ENCODE measurements at regions not wholly inside any gene's neighbourhood (a gene's known extent, or its start where the extent isn't known, plus 50 kb on each side); places are given as distances from the start of the nearest gene placed in this dataset.
"Not testable (repeated sequence)": the region's sequence is repeated elsewhere in the genome, so short reads cannot be mapped to it uniquely, and the experiment has no call there.

DNA sequence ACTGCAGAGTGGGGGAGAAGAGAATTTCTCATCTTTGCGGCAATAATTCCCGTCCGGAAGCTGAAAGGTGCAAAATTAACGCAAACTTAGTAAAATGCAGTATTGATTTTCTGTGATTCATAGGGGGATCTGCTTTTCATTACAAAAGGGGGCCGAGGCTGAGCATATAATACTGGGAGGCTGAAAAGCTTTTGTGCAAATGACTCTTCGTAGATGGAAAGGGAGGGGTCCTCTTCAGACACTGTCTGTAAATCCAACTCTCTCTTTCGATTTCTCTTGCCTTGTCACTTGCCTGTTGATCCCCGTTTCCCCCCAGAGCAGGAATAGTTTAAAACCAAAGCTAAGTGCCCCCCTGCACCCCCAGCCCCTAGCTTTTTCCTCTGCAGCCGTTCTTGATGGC is 258.2 kb downstream of the VRK1 start:
- H3K27ac Mint-ChIP-seq = no peak overlapping the region
- no peak overlapping the region for H3K4me3 Mint-ChIP-seq
- H3K4me1 Mint-ChIP-seq (ENCODE audit: low read depth) = no peaks in the 10 kb centered on the region
- no peaks in the 10 kb centered on the region for H3K9me3 Mint-ChIP-seq
- intact Hi-C loops (cut with micrococcal nuclease) = no loop called here
- no peak for DNase-seq (ENCODE audit: low spot score)
- peaks cover 5% of the 10 kb centered on the region for H3K27me3 Mint-ChIP-seq (ENCODE audit: insufficient read depth)
- no peaks in the 10 kb centered on the region for H3K36me3 Mint-ChIP-seq (ENCODE audit: low read depth)

DNA sequence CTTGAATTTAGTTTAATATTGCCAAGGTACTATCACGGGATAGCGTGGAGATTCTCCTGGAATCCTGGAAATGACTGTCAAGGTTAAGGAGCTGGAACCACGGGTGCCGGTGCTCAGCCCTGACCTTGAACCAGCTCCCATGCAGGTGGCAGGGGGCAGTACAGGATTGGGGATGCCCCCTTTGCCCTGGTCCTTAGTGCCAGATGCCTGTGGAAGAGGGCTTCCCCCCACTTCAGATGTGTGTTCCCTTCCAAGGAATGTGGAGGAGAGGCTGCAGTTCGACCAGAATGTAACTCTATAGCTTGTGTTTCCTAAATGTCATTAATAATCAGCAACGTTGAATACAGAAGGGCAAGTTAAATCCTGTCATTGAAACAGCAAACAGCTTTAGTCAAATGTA is 258.9 kb downstream of the VRK1 start:
- peaks cover 5% of the 10 kb centered on the region for H3K27me3 Mint-ChIP-seq (ENCODE audit: insufficient read depth)
- DNase-seq (ENCODE audit: low spot score) = no peak
- intact Hi-C loops (cut with micrococcal nuclease) = no loop called here

DNA sequence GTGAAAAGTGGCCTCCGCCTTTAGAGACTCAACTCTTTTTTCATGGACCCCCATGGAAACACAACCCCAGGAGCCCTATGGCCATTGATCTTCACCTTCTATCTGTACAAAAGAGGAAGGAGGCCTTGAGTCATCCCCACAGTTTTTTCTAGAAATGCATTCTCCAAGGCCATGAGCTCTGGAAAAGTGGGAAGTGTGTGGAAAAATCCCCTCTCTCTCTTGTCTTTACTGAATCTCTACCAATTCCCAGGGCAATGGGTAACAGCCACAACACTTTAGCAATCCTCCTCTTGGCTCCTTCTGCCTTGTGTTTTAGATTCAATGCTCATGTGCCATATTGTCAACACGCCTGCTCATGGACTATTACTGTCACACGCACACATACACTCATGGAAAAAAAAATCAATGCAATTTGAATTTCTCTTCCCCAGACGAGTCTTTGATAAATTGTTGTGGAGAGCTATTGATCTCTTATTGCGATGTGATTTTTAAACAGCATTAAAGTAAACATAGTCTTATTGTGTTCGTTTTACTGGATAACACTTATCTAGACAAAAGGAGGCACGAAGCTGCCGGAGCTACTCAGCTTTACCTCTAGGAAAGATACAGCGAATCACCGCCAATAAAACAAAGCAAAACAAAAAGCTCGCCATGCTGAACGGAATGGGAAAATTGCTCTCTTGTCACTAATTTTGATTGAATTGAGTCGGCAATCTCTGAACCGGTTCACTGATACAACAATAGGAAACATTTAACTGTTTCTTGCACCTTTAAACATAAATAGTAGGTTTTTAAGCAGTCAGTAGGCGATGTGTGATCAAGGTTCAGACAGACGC is 260.3 kb downstream of the VRK1 start:
- no peak overlapping the region for H3K4me3 Mint-ChIP-seq
- intact Hi-C loops (cut with micrococcal nuclease) = no loop called here
- no peak overlapping the region for H3K27ac Mint-ChIP-seq
- peaks cover 5% of the 10 kb centered on the region for H3K27me3 Mint-ChIP-seq (ENCODE audit: insufficient read depth)
- no peak for DNase-seq (ENCODE audit: low spot score)
- H3K4me1 Mint-ChIP-seq (ENCODE audit: low read depth) = no peaks in the 10 kb centered on the region
- no peaks in the 10 kb centered on the region for H3K36me3 Mint-ChIP-seq (ENCODE audit: low read depth)
- no peaks in the 10 kb centered on the region for H3K9me3 Mint-ChIP-seq

More for the DNA sequence above, 258.9 kb downstream of the VRK1 start:
- Mint-ChIP-seq H3K27ac (no peak overlapping the region), H3K9me3 (no peaks in the 10 kb centered on the region), H3K4me1 (ENCODE audit: low read depth) (no peaks in the 10 kb centered on the region), H3K4me3 (no peak overlapping the region), H3K36me3 (ENCODE audit: low read depth) (no peaks in the 10 kb centered on the region)

DNA sequence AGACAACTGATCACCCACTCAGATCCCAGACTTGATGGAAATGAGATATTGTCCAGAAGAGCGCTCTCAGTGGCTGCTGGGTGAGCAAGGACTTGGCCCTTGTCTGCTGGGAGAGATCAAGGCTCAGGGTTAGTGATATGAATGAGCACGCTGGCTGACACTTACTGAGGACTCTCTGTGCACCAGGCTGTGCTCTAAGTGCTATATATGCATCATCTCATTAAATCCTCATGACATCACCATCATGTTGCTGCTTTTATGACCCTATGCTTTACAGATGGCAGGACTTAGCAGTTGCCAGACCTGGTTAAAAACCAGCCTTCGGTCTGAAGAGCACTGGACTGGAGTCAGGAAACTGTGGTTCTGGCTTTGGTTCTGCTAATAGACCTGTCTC is 260.9 kb downstream of the VRK1 start:
- Mint-ChIP-seq H3K36me3 (ENCODE audit: low read depth) (no peaks in the 10 kb centered on the region), H3K4me3 (no peak overlapping the region), H3K27me3 (ENCODE audit: insufficient read depth) (peaks cover 5% of the 10 kb centered on the region), H3K9me3 (no peaks in the 10 kb centered on the region), H3K27ac (no peak overlapping the region), H3K4me1 (ENCODE audit: low read depth) (no peaks in the 10 kb centered on the region)
- intact Hi-C loops (cut with micrococcal nuclease) = no loop called here
- no peak for DNase-seq (ENCODE audit: low spot score)

DNA sequence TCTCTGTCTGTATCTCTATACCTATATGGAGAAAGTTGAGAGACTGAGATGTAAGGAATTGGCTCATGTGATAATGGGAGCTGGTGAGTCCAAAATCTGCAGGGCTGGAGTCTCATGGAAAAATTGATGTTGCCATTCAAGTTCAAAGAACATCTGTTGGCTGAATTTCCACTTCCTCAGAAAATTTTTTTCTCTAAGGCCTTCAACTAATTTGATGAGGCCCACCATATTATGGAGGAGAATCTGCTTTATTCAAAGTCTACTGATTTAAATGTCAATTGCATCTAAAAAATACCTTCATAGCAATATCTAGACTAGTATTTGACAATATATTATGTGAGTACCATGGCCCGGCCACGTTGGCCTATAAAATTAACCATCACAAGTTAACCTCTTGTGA is 261.4 kb downstream of the VRK1 start:
- DNase-seq (ENCODE audit: low spot score) = no peak
- intact Hi-C loops (cut with micrococcal nuclease) = no loop called here
- peaks cover 5% of the 10 kb centered on the region for H3K27me3 Mint-ChIP-seq (ENCODE audit: insufficient read depth)
- no peaks in the 10 kb centered on the region for H3K9me3 Mint-ChIP-seq
- no peaks in the 10 kb centered on the region for H3K4me1 Mint-ChIP-seq (ENCODE audit: low read depth)
- no peak overlapping the region for H3K4me3 Mint-ChIP-seq
- H3K36me3 Mint-ChIP-seq (ENCODE audit: low read depth) = no peaks in the 10 kb centered on the region
- no peak overlapping the region for H3K27ac Mint-ChIP-seq

DNA sequence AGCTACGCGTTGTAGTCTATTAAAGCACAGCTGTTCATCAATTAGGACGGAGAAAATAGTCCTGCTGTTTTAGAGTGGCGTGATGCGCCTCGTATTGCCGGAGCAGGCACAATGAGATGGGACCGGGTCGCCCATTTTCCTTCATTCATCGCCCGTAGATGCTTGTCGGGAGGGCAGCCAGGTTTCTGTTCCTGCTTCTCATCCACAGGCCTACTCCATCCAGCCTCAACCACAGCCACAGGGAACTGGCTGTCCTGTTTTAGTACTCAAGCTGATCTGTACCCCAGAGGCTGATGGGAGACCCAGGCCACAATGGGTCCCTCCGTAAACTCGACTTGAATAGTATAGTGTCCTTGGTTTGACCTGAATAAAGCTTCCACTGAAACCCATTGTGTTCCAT is 264.0 kb downstream of the VRK1 start:
- no peaks in the 10 kb centered on the region for H3K9me3 Mint-ChIP-seq
- H3K27ac Mint-ChIP-seq = no peak overlapping the region
- no peaks in the 10 kb centered on the region for H3K36me3 Mint-ChIP-seq (ENCODE audit: low read depth)
- DNase-seq (ENCODE audit: low spot score) = no peak
- intact Hi-C loops (cut with micrococcal nuclease) = no loop called here
- no peak overlapping the region for H3K4me3 Mint-ChIP-seq
- peaks cover 2% of the 10 kb centered on the region for H3K27me3 Mint-ChIP-seq (ENCODE audit: insufficient read depth)
- no peaks in the 10 kb centered on the region for H3K4me1 Mint-ChIP-seq (ENCODE audit: low read depth)

DNA sequence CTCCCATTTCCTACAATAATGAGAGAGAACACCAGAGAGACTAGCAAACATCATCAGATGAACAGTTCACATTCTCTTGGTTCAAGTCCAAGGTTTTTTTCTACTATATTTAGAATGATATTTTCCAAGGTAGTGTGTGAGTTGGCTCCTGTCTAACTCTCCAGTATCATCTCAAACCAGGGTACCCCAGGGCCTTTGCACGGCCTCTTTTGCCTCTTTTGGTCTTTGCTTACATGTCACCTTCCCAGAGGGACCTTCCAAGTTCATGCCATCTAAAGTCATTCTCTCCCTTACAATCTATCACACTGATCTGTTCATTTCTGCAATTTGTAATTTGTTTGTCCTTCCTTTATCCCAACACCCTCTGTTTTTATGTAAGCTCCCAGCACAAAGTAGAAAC is 264.5 kb downstream of the VRK1 start:
- no peaks in the 10 kb centered on the region for H3K9me3 Mint-ChIP-seq
- H3K36me3 Mint-ChIP-seq (ENCODE audit: low read depth) = no peaks in the 10 kb centered on the region
- H3K4me1 Mint-ChIP-seq (ENCODE audit: low read depth) = no peaks in the 10 kb centered on the region
- no peak overlapping the region for H3K4me3 Mint-ChIP-seq
- intact Hi-C loops (cut with micrococcal nuclease) = no loop called here
- H3K27ac Mint-ChIP-seq = no peak overlapping the region
- no peak for DNase-seq (ENCODE audit: low spot score)
- H3K27me3 Mint-ChIP-seq (ENCODE audit: insufficient read depth) = peaks cover 2% of the 10 kb centered on the region

DNA sequence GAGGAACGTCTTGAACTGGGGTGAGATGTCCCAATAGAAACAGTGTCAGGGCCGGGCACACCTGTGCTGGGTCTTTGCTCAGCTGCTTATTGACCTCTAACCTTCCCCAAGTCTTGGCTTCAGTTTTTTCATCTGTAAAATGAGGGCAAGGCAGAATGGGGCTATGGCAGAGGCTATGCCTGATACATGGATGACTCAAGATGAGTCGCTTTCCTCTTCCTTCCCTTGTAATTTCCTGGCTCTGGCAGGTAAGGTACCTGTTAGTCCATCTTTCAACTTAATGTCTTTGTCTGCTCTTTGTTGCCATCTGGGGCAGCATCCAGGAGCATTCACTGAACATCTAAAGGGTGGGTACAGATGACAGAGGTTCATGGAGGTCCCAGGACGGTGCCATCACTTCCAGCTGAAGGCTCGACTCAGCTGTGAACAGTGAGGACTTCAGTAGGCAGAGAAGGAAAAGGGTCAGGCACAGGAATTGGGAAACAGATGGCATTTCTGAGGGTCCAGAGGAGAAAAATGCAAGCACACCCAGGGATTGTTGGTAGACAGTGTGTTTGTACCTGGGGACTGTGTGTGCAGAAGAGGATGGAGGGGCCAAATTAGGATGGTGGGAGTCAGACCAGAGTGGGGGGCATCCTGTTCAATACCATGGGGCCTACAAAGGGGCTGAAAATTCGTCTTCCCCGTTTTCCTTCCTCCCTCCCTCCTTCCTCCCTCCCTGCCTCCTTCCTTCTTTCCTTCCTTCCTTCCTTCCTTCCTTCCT is 268.3 kb downstream of the VRK1 start:
- no peak for DNase-seq (ENCODE audit: low spot score)
- Mint-ChIP-seq H3K27me3 (ENCODE audit: insufficient read depth) (no peaks in the 10 kb centered on the region), H3K4me1 (ENCODE audit: low read depth) (no peaks in the 10 kb centered on the region), H3K9me3 (no peaks in the 10 kb centered on the region), H3K27ac (no peak overlapping the region), H3K4me3 (no peak overlapping the region), H3K36me3 (ENCODE audit: low read depth) (no peaks in the 10 kb centered on the region)
- intact Hi-C loops (cut with micrococcal nuclease) = no loop called here

DNA sequence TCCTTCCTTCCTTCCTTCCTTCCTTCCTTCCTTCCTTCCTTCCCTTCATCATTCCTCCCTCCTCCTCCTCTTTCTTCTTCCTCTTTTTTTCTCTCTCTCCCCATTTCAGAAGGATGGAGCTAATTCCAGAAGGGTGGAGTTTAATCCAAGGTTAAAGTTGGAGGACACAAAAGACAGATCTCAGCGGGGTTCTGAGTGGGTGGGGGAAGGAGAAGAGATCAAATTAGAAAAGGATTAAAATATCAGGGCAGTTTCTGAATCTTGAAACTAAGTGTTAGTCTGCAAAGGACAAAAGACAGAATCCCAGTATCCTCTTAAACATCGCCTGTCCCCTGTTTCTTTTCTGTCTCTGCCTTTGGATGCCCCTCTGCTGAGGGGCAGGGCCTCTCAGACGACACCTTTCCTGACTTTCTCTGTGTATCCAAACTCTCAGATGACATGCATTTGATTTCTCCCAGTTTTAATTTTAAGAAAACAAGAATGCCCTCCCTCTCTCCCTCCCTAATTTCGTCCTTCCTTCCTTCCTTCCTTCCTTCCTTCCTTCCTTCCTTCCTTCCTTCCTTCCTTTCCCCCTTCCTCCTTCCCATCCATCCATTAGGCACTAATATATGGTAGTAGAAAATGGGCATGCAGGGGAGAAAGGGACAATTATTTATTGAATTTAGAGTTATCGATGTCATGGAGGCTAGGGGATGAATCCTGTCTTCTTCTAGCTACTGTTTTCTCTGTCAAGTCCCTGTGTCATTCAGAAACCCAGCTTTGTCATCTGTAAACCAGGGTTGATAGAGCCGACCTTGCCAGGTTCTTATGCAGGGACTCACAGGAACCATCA is 269.1 kb downstream of the VRK1 start:
- Mint-ChIP-seq H3K36me3 (ENCODE audit: low read depth) (no peaks in the 10 kb centered on the region), H3K4me1 (ENCODE audit: low read depth) (no peaks in the 10 kb centered on the region), H3K9me3 (no peaks in the 10 kb centered on the region), H3K27me3 (ENCODE audit: insufficient read depth) (no peaks in the 10 kb centered on the region), H3K27ac (no peak overlapping the region), H3K4me3 (no peak overlapping the region)
- intact Hi-C loops (cut with micrococcal nuclease) = no loop called here
- DNase-seq (ENCODE audit: low spot score) = no peak

DNA sequence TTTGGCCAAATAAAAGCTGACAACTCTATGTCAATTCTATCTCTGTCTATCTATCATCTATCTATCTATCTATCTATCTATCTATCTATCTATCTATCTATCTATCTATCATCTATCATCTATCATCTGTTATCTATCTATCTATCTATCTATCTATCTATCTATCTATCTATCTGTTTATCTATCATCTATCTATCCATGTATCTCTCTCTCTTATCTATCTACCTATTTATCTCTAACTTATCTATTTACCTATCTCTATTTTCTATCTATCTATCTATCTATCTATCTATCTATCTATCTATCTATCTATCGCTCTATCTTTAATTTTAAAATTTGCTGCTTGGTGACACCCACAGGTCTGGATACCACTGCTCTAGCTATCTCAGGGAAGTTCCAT is 271.1 kb downstream of the VRK1 start:
- H3K27ac Mint-ChIP-seq; H3K4me1 Mint-ChIP-seq (ENCODE audit: low read depth): not testable (repeated sequence)

DNA sequence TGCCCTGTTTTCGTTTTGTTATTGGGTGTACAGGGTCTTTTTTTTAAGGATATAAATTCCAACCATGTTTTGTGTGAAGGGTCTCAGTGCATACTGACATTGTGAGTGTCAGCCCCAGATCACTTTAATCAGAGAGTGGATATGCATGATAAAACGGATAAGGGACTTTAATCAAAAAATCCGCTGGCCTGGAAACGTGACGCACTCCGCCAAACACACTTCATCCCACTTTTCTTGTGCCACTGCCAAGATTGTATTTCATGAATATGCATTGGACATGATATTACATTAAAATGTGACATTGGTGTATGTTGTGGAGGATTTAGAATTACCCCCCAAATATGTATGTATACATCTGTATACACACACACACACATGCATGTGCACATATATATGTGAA is 273.1 kb downstream of the VRK1 start:
- Mint-ChIP-seq H3K4me1 (ENCODE audit: low read depth) (no peaks in the 10 kb centered on the region), H3K27me3 (ENCODE audit: insufficient read depth) (peaks cover 3% of the 10 kb centered on the region), H3K27ac (no peak overlapping the region), H3K4me3 (no peak overlapping the region), H3K9me3 (no peaks in the 10 kb centered on the region), H3K36me3 (ENCODE audit: low read depth) (no peaks in the 10 kb centered on the region)
- intact Hi-C loops (cut with micrococcal nuclease) = no loop called here
- no peak for DNase-seq (ENCODE audit: low spot score)

More for the DNA sequence above, 271.1 kb downstream of the VRK1 start:
- intact Hi-C loops (cut with micrococcal nuclease); H3K4me3 Mint-ChIP-seq; DNase-seq (ENCODE audit: low spot score); H3K9me3 Mint-ChIP-seq; H3K36me3 Mint-ChIP-seq (ENCODE audit: low read depth); H3K27me3 Mint-ChIP-seq (ENCODE audit: insufficient read depth): not testable (repeated sequence)

DNA sequence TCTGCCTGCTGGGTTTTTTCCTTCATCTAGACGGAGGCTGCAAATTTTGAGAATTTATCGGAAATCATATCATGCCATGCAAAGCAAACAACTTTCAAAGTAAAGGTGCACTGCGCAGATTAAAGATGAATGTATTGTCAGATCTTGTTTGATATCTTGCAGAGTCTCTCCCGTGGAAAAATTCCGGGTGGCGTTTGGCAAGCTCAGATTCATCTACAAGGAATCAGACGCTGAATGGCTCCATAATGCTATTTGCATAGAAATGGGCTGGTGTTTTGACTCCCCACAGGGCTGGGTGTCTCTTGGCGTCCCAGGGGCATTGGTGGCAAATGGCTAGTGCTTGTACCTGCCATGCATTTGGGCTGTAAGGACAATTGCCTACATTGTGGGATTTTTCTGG is 274.0 kb downstream of the VRK1 start:
- H3K27me3 Mint-ChIP-seq (ENCODE audit: insufficient read depth) = peaks cover 6% of the 10 kb centered on the region
- no peaks in the 10 kb centered on the region for H3K4me1 Mint-ChIP-seq (ENCODE audit: low read depth)
- H3K9me3 Mint-ChIP-seq = no peaks in the 10 kb centered on the region
- DNase-seq (ENCODE audit: low spot score) = no peak
- H3K4me3 Mint-ChIP-seq = no peak overlapping the region
- H3K27ac Mint-ChIP-seq = no peak overlapping the region
- intact Hi-C loops (cut with micrococcal nuclease) = no loop called here
- no peaks in the 10 kb centered on the region for H3K36me3 Mint-ChIP-seq (ENCODE audit: low read depth)

DNA sequence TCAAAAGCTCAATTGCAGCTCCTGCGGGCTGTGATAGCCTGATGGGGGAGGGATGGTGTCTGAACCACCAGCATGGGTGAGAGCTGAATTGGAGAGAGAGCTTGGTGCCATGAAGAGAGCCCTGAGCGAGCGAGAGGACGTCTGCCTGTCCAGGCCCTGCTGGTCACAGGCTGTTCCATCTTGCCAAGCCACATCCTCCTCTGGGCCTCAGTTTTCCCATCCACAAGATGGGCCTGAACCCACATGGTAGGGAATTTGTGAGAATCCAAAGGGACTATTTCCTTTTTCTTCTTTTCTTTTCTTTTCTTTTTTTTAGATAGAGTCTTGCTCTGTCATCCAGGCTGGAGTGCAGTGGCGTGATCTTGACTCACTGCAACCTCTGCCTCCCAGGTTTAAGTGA is 276.4 kb downstream of the VRK1 start:
- Mint-ChIP-seq H3K36me3 (ENCODE audit: low read depth) (no peaks in the 10 kb centered on the region), H3K4me3 (no peak overlapping the region), H3K27me3 (ENCODE audit: insufficient read depth) (peaks cover 8% of the 10 kb centered on the region), H3K27ac (no peak overlapping the region), H3K9me3 (no peaks in the 10 kb centered on the region), H3K4me1 (ENCODE audit: low read depth) (no peaks in the 10 kb centered on the region)
- DNase-seq (ENCODE audit: low spot score) = no peak
- intact Hi-C loops (cut with micrococcal nuclease) = no loop called here
